Cerebellar nuclear complex (tissue), 1 donor: ENCODE measurements at regions not wholly inside any gene's neighbourhood (a gene's known extent, or its start where the extent isn't known, plus 50 kb on each side); places are given as distances from the start of the nearest gene placed in this dataset.

Source experiments
- DNase-seq, 2 experiments: peaks; one replicate each; lab custom pipeline; 2025; lab: John Stamatoyannopoulos, UW

- no peak for DNase-seq
Measured at GRCh38 chr16:79543219-79543618, 57.3 kb downstream of the MAF start.

- DNase-seq: no peak
Measured at GRCh38 chr16:79542237-79542774, 58.2 kb downstream of the MAF start.

GRCh38 chr16:79540825-79541595 is 59.5 kb downstream of the MAF start:
- DNase-seq: no peak

GRCh38 chr16:79537584-79537983 is 63.0 kb downstream of the MAF start:
- no peak for DNase-seq

- no peak for DNase-seq
Measured at GRCh38 chr16:79536958-79537357, 63.6 kb downstream of the MAF start.

- no peak for DNase-seq
Measured at GRCh38 chr16:79535130-79535529, 65.4 kb downstream of the MAF start.

GRCh38 chr16:79534143-79534542 is 66.4 kb downstream of the MAF start:
- DNase-seq: no peak

- no peak for DNase-seq
Measured at GRCh38 chr16:79533292-79533691, 67.2 kb downstream of the MAF start.

GRCh38 chr16:79532785-79533184 is 67.8 kb downstream of the MAF start:
- no peak for DNase-seq

GRCh38 chr16:79532273-79532672 is 68.3 kb downstream of the MAF start:
- no peak for DNase-seq

- no peak for DNase-seq
Measured at GRCh38 chr16:79528338-79528737, 72.2 kb downstream of the MAF start.

GRCh38 chr16:79523971-79524370 is 76.6 kb downstream of the MAF start:
- DNase-seq: no peak

- no peak for DNase-seq
Measured at GRCh38 chr16:79519448-79519847, 81.1 kb downstream of the MAF start.

- DNase-seq: no peak
Measured at GRCh38 chr16:79517156-79517555, 83.4 kb downstream of the MAF start.

GRCh38 chr16:79510879-79511278 is 89.7 kb downstream of the MAF start:
- DNase-seq: no peak

- DNase-seq: no peak
Measured at GRCh38 chr16:79509906-79510305, 90.6 kb downstream of the MAF start.

GRCh38 chr16:79509211-79509631 is 91.3 kb downstream of the MAF start:
- DNase-seq: peak; percentile 91 to 99

GRCh38 chr16:79508294-79508693 is 92.2 kb downstream of the MAF start:
- DNase-seq: no peak

- DNase-seq: no peak
Measured at GRCh38 chr16:79505344-79505743, 95.2 kb downstream of the MAF start.

GRCh38 chr16:79503511-79503910 is 97.0 kb downstream of the MAF start:
- DNase-seq: no peak

- DNase-seq: no peak
Measured at GRCh38 chr16:79501446-79501845, 99.1 kb downstream of the MAF start.

GRCh38 chr16:79500866-79501265 is 99.7 kb downstream of the MAF start:
- DNase-seq: no peak

- DNase-seq: no peak
Measured at GRCh38 chr16:79500286-79500685, 100.3 kb downstream of the MAF start.

GRCh38 chr16:79498928-79499327 is 101.6 kb downstream of the MAF start:
- no peak for DNase-seq
